ENCODE measurements at regions not wholly inside any gene's neighbourhood (a gene's known extent, or its start where the extent isn't known, plus 50 kb on each side); places are given as distances from the start of the nearest gene placed in this dataset.

- H3K4me1 ChIP-seq (ENCODE audit: control insufficient read depth, insufficient read depth, low read length), result no peaks in the 10 kb centered on the region
- no peak for DNase-seq (ENCODE audit: low read depth, low spot score)
- no peaks in the 10 kb centered on the region for H3K36me3 ChIP-seq (ENCODE audit: control insufficient read depth, insufficient read depth, low read length)
- no peak overlapping the region for H3K27ac ChIP-seq (ENCODE audit: low read length)
- peaks cover 1% of the 10 kb centered on the region; the same call in 1 of the 2 replicates for H3K27me3 ChIP-seq (ENCODE audit: control insufficient read depth, insufficient read depth, low read length)
- no peak overlapping the region for H3K4me3 ChIP-seq (ENCODE audit: low read length)
- H3K9me3 ChIP-seq (ENCODE audit: control insufficient read depth, insufficient read depth, low read length), result no peaks in the 10 kb centered on the region
- no CpG with 5 or more reads among the region's 4 CpGs for WGBS (ENCODE audit: insufficient coverage, insufficient read length)
These were observed 221.0 kb downstream of the FOXL1 start for GRCh38 chr16:86799367-86799766.

GRCh38 chr16:86800894-86801293, 222.5 kb downstream of the FOXL1 start:
- DNase-seq (ENCODE audit: low read depth, low spot score), result no peak
- Histone ChIP-seq H3K9me3 (ENCODE audit: control insufficient read depth, insufficient read depth, low read length) (no peaks in the 10 kb centered on the region), H3K27me3 (ENCODE audit: control insufficient read depth, insufficient read depth, low read length) (peaks cover 1% of the 10 kb centered on the region; the same call in 1 of the 2 replicates), H3K4me3 (ENCODE audit: low read length) (no peak overlapping the region), H3K27ac (ENCODE audit: low read length) (no peak overlapping the region), H3K4me1 (ENCODE audit: control insufficient read depth, insufficient read depth, low read length) (no peaks in the 10 kb centered on the region), H3K36me3 (ENCODE audit: control insufficient read depth, insufficient read depth, low read length) (no peaks in the 10 kb centered on the region)
- no CpG with 5 or more reads among the region's 4 CpGs for WGBS (ENCODE audit: insufficient coverage, insufficient read length)

GRCh38 chr16:86802013-86802412, 223.7 kb downstream of the FOXL1 start:
- Histone ChIP-seq H3K27me3 (ENCODE audit: control insufficient read depth, insufficient read depth, low read length) (peaks cover 1% of the 10 kb centered on the region; the same call in 1 of the 2 replicates), H3K4me3 (ENCODE audit: low read length) (no peak overlapping the region)
- WGBS (ENCODE audit: insufficient coverage, insufficient read length), result 100% methylated on average over 2 of the region's 2 CpGs

GRCh38 chr16:86805188-86805587, 226.8 kb downstream of the FOXL1 start:
- Histone ChIP-seq H3K4me1 (ENCODE audit: control insufficient read depth, insufficient read depth, low read length) (peaks cover 8% of the 10 kb centered on the region), H3K27ac (ENCODE audit: low read length) (no peak overlapping the region), H3K4me3 (ENCODE audit: low read length) (no peak overlapping the region), H3K9me3 (ENCODE audit: control insufficient read depth, insufficient read depth, low read length) (no peaks in the 10 kb centered on the region), H3K36me3 (ENCODE audit: control insufficient read depth, insufficient read depth, low read length) (no peaks in the 10 kb centered on the region), H3K27me3 (ENCODE audit: control insufficient read depth, insufficient read depth, low read length) (peaks cover 1% of the 10 kb centered on the region; the same call in 1 of the 2 replicates)
- no peak for DNase-seq (ENCODE audit: low read depth, low spot score)
- no CpG with 5 or more reads among the region's 6 CpGs for WGBS (ENCODE audit: insufficient coverage, insufficient read length)

More at GRCh38 chr16:86802013-86802412, 223.7 kb downstream of the FOXL1 start:
- H3K27ac ChIP-seq (ENCODE audit: low read length), result no peak overlapping the region
- no peaks in the 10 kb centered on the region for H3K9me3 ChIP-seq (ENCODE audit: control insufficient read depth, insufficient read depth, low read length)
- H3K4me1 ChIP-seq (ENCODE audit: control insufficient read depth, insufficient read depth, low read length), result peaks cover 5% of the 10 kb centered on the region
- no peak for DNase-seq (ENCODE audit: low read depth, low spot score)
- H3K36me3 ChIP-seq (ENCODE audit: control insufficient read depth, insufficient read depth, low read length), result no peaks in the 10 kb centered on the region

- Histone ChIP-seq H3K4me1 (ENCODE audit: control insufficient read depth, insufficient read depth, low read length) (peaks cover 8% of the 10 kb centered on the region), H3K4me3 (ENCODE audit: low read length) (no peak overlapping the region; the same call in none of the 2 replicates), H3K27me3 (ENCODE audit: control insufficient read depth, insufficient read depth, low read length) (peaks cover 1% of the 10 kb centered on the region; the same call in 1 of the 2 replicates), H3K36me3 (ENCODE audit: control insufficient read depth, insufficient read depth, low read length) (no peaks in the 10 kb centered on the region), H3K27ac (ENCODE audit: low read length) (no peak overlapping the region), H3K9me3 (ENCODE audit: control insufficient read depth, insufficient read depth, low read length) (no peaks in the 10 kb centered on the region)
- DNase-seq (ENCODE audit: low read depth, low spot score), result no peak
- WGBS (ENCODE audit: insufficient coverage, insufficient read length), result no CpG with 5 or more reads among the region's 20 CpGs
These were observed 228.0 kb downstream of the FOXL1 start for GRCh38 chr16:86806181-86806837.

- Histone ChIP-seq H3K36me3 (ENCODE audit: control insufficient read depth, insufficient read depth, low read length) (no peaks in the 10 kb centered on the region), H3K9me3 (ENCODE audit: control insufficient read depth, insufficient read depth, low read length) (no peaks in the 10 kb centered on the region), H3K4me3 (ENCODE audit: low read length) (peak overlapping the region; percentile 6; the same call in 1 of the 2 replicates), H3K27me3 (ENCODE audit: control insufficient read depth, insufficient read depth, low read length) (peaks cover 1% of the 10 kb centered on the region; the same call in 1 of the 2 replicates), H3K27ac (ENCODE audit: low read length) (no peak overlapping the region), H3K4me1 (ENCODE audit: control insufficient read depth, insufficient read depth, low read length) (peaks cover 8% of the 10 kb centered on the region)
- no CpG with 5 or more reads among the region's 22 CpGs for WGBS (ENCODE audit: insufficient coverage, insufficient read length)
- no peak for DNase-seq (ENCODE audit: low read depth, low spot score)
These were observed 228.5 kb downstream of the FOXL1 start for GRCh38 chr16:86806838-86807351.

- no peak overlapping the region for H3K4me3 ChIP-seq (ENCODE audit: low read length)
- WGBS (ENCODE audit: insufficient coverage, insufficient read length), result no CpG with 5 or more reads among the region's 18 CpGs
- H3K4me1 ChIP-seq (ENCODE audit: control insufficient read depth, insufficient read depth, low read length), result peaks cover 8% of the 10 kb centered on the region
- H3K27ac ChIP-seq (ENCODE audit: low read length), result no peak overlapping the region
- no peaks in the 10 kb centered on the region; the same call in 1 of the 2 replicates for H3K27me3 ChIP-seq (ENCODE audit: control insufficient read depth, insufficient read depth, low read length)
- no peaks in the 10 kb centered on the region for H3K36me3 ChIP-seq (ENCODE audit: control insufficient read depth, insufficient read depth, low read length)
- H3K9me3 ChIP-seq (ENCODE audit: control insufficient read depth, insufficient read depth, low read length), result no peaks in the 10 kb centered on the region
- DNase-seq (ENCODE audit: low read depth, low spot score), result no peak
These were observed 230.6 kb downstream of the FOXL1 start for GRCh38 chr16:86808863-86809444.

GRCh38 chr16:86809458-86809955, 231.2 kb downstream of the FOXL1 start:
- H3K27ac ChIP-seq (ENCODE audit: low read length), result no peak overlapping the region

GRCh38 chr16:86810062-86810461, 231.7 kb downstream of the FOXL1 start:
- H3K27me3 ChIP-seq (ENCODE audit: control insufficient read depth, insufficient read depth, low read length), result no peaks in the 10 kb centered on the region; the same call in 1 of the 2 replicates
- no peaks in the 10 kb centered on the region for H3K36me3 ChIP-seq (ENCODE audit: control insufficient read depth, insufficient read depth, low read length)
- H3K27ac ChIP-seq (ENCODE audit: low read length), result no peak overlapping the region
- peaks cover 8% of the 10 kb centered on the region for H3K4me1 ChIP-seq (ENCODE audit: control insufficient read depth, insufficient read depth, low read length)
- no peak for DNase-seq (ENCODE audit: low read depth, low spot score)
- no peak overlapping the region for H3K4me3 ChIP-seq (ENCODE audit: low read length)
- H3K9me3 ChIP-seq (ENCODE audit: control insufficient read depth, insufficient read depth, low read length), result no peaks in the 10 kb centered on the region
- WGBS (ENCODE audit: insufficient coverage, insufficient read length), result no CpG with 5 or more reads among the region's 2 CpGs

More at GRCh38 chr16:86809458-86809955, 231.2 kb downstream of the FOXL1 start:
- H3K36me3 ChIP-seq (ENCODE audit: control insufficient read depth, insufficient read depth, low read length), result no peaks in the 10 kb centered on the region
- no peak overlapping the region for H3K4me3 ChIP-seq (ENCODE audit: low read length)
- H3K4me1 ChIP-seq (ENCODE audit: control insufficient read depth, insufficient read depth, low read length), result peaks cover 8% of the 10 kb centered on the region
- DNase-seq (ENCODE audit: low read depth, low spot score), result no peak
- whole genome bisulfite sequencing (ENCODE audit: insufficient coverage, insufficient read length), result no CpG with 5 or more reads among the region's 8 CpGs
- H3K9me3 ChIP-seq (ENCODE audit: control insufficient read depth, insufficient read depth, low read length), result no peaks in the 10 kb centered on the region
- no peaks in the 10 kb centered on the region; the same call in 1 of the 2 replicates for H3K27me3 ChIP-seq (ENCODE audit: control insufficient read depth, insufficient read depth, low read length)

- H3K4me1 ChIP-seq (ENCODE audit: control insufficient read depth, insufficient read depth, low read length), result peaks cover 1% of the 10 kb centered on the region; the same call in 1 of the 2 replicates
- no peaks in the 10 kb centered on the region for H3K27me3 ChIP-seq (ENCODE audit: control insufficient read depth, insufficient read depth, low read length)
These were observed 234.1 kb downstream of the FOXL1 start for GRCh38 chr16:86812363-86812970.

More at GRCh38 chr16:86812363-86812970, 234.1 kb downstream of the FOXL1 start:
- no peak overlapping the region for H3K4me3 ChIP-seq (ENCODE audit: low read length)
- H3K27ac ChIP-seq (ENCODE audit: low read length), result no peak overlapping the region
- WGBS (ENCODE audit: insufficient coverage, insufficient read length), result no CpG with 5 or more reads among the region's 2 CpGs
- DNase-seq (ENCODE audit: low read depth, low spot score), result no peak
- H3K9me3 ChIP-seq (ENCODE audit: control insufficient read depth, insufficient read depth, low read length), result no peaks in the 10 kb centered on the region
- H3K36me3 ChIP-seq (ENCODE audit: control insufficient read depth, insufficient read depth, low read length), result no peaks in the 10 kb centered on the region

Data from iPS DF 6.9 (cell line).